ENCODE measurements at regions not wholly inside any gene's neighbourhood (a gene's known extent, or its start where the extent isn't known, plus 50 kb on each side); places are given as distances from the start of the nearest gene placed in this dataset.
A peak's percentile ranks its signal among the peaks of the same experiment; 100 is the strongest.

- Histone ChIP-seq H2AFZ (ENCODE audit: low read length) (peak overlapping the region; percentile 22; the same call in 1 of the 2 replicates), H3K36me3 (ENCODE audit: insufficient read depth, low read length) (no peaks in the 10 kb centered on the region), H3K4me3 (ENCODE audit: low read depth, low read length, poor library complexity, severe bottlenecking) (peak overlapping the region; percentile 9), H3K4me2 (ENCODE audit: low read length) (peak overlapping the region; percentile 62), H3K79me2 (ENCODE audit: insufficient read depth, low read depth, low read length) (no peaks in the 10 kb centered on the region), H3K9me2 (ENCODE audit: insufficient read depth, low read length) (no peaks in the 10 kb centered on the region), H3K27ac (ENCODE audit: low read depth, low read length, poor library complexity, severe bottlenecking) (no peak overlapping the region), H4K20me1 (ENCODE audit: insufficient read depth, low read length) (no peaks in the 10 kb centered on the region; the same call in 1 of the 2 replicates), H3K9me3 (ENCODE audit: low read length) (no peaks in the 10 kb centered on the region), H3K4me1 (ENCODE audit: insufficient read depth, low read length, poor library complexity, severe bottlenecking) (peaks cover 40% of the 10 kb centered on the region)
- no TSS peak for BruUV-seq (replicated peaks)
- no peak for DNase-seq (ENCODE audit: low spot score)
- intact Hi-C loops (cut with micrococcal nuclease; ENCODE audit: unreplicated experiment): no loop called here
- TF ChIP-seq, protein P1, sequence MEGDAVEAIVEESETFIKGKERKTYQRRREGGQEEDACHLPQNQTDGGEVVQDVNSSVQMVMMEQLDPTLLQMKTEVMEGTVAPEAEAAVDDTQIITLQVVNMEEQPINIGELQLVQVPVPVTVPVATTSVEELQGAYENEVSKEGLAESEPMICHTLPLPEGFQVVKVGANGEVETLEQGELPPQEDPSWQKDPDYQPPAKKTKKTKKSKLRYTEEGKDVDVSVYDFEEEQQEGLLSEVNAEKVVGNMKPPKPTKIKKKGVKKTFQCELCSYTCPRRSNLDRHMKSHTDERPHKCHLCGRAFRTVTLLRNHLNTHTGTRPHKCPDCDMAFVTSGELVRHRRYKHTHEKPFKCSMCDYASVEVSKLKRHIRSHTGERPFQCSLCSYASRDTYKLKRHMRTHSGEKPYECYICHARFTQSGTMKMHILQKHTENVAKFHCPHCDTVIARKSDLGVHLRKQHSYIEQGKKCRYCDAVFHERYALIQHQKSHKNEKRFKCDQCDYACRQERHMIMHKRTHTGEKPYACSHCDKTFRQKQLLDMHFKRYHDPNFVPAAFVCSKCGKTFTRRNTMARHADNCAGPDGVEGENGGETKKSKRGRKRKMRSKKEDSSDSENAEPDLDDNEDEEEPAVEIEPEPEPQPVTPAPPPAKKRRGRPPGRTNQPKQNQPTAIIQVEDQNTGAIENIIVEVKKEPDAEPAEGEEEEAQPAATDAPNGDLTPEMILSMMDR (conservative IDR thresholded peaks at IDR 0.05; ENCODE audit: low read length): no peak
- TF ChIP-seq EZH2phosphoT487 (IDR thresholded peaks at IDR 0.05; ENCODE audit: borderline replicate concordance, low read depth, low read length): no peak
- POLR2A ChIA-PET: interaction anchor here (0.9 to 2.1 kb wide), 4 partner anchors 10 to 64 kb away, joined by 3 to 8 read pairs (median 3); no protein-coding TSS in a partner anchor
- CTCF ChIA-PET (ENCODE audit: unreplicated experiment): interaction anchor here (0.6 to 1.3 kb wide), 2 partner anchors 10 to 41 kb away, joined by 3 to 7 read pairs; no protein-coding TSS in a partner anchor
These were observed 91.5 kb upstream of the IPO9 start for GRCh38 chr1:201737352-201738060.

DNA sequence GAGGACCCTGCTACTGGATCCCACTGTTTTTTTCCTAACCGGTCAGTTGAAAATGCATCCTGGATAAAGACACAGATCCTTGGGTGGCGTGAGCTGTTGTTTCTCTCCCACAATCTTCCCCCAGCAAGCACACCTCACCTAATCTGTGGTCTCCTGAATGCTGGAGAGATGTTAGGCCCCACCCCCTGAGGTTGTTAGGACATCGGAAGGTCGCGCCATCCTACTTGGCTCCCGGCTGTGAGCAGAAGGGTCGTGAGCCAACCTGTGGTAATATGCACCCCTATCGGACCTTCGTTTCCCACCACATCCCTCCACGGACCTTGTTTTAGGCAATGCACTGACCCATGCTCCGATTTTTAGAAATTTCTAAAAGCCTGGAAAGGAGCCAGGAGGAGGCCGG is 89.9 kb upstream of the IPO9 start:
- no peaks in the 10 kb centered on the region for H3K79me2 ChIP-seq (ENCODE audit: insufficient read depth, low read depth, low read length)
- no peak for DNase-seq (ENCODE audit: low spot score)
- no peaks in the 10 kb centered on the region for H3K9me3 ChIP-seq (ENCODE audit: low read length)
- no TSS peak for BruUV-seq (replicated peaks)
- peak overlapping the region; percentile 83 for H3K4me3 ChIP-seq (ENCODE audit: low read depth, low read length, poor library complexity, severe bottlenecking)
- intact Hi-C loops (cut with micrococcal nuclease; ENCODE audit: unreplicated experiment): no loop called here
- H3K36me3 ChIP-seq (ENCODE audit: insufficient read depth, low read length): no peaks in the 10 kb centered on the region
- H3K9me2 ChIP-seq (ENCODE audit: insufficient read depth, low read length): no peaks in the 10 kb centered on the region
- TF ChIP-seq EZH2phosphoT487 (IDR thresholded peaks at IDR 0.05; ENCODE audit: borderline replicate concordance, low read depth, low read length): no peak
- TF ChIP-seq, protein P1 (conservative IDR thresholded peaks at IDR 0.05; ENCODE audit: low read length): no peak
- peak overlapping the region; percentile 83 for H3K4me2 ChIP-seq (ENCODE audit: low read length)
- ChIA-PET POLR2A (interaction anchor here (0.6 to 1.1 kb wide), 3 partner anchors 18 to 88 kb away, joined by 3 to 6 read pairs (median 3); no protein-coding TSS in a partner anchor), CTCF (ENCODE audit: unreplicated experiment) (no interaction called here)
- H3K27ac ChIP-seq (ENCODE audit: low read depth, low read length, poor library complexity, severe bottlenecking): no peak overlapping the region
- H2AFZ ChIP-seq (ENCODE audit: low read length): peak overlapping the region; percentile 76
- H4K20me1 ChIP-seq (ENCODE audit: insufficient read depth, low read length): no peaks in the 10 kb centered on the region; the same call in 1 of the 2 replicates
- peaks cover 40% of the 10 kb centered on the region for H3K4me1 ChIP-seq (ENCODE audit: insufficient read depth, low read length, poor library complexity, severe bottlenecking)

All from OCI-LY7 (cell line).